SK-N-SH treated with all-trans-retinoic acid at 6 μM for 48 hours (cell line): ENCODE measurements at regions not wholly inside any gene's neighbourhood (a gene's known extent, or its start where the extent isn't known, plus 50 kb on each side); places are given as distances from the start of the nearest gene placed in this dataset.

Source experiments
- ARNTL ChIP-seq: fragments of 450-650 bp; formaldehyde crosslinking; IDR thresholded peaks from 2 replicates; pipeline ENCODE4 v1.5.0; 2020; ENCODE audit warnings: low read depth, mild to moderate bottlenecking, moderate library complexity, borderline replicate concordance
- BACH2 ChIP-seq: fragments of 250-450 bp; sonication (Bioruptor Pico); IDR thresholded peaks from 2 replicates; pipeline ENCODE4 v1.9.0; 2021; ENCODE audit warnings: mild to moderate bottlenecking, borderline replicate concordance
- CREB5 ChIP-seq: fragments of 250-450 bp; sonication (Bioruptor Pico); IDR thresholded peaks from 2 replicates; pipeline ENCODE4 v1.5.1; 2020; ENCODE audit warnings: low read depth, mild to moderate bottlenecking, moderate library complexity
- PPARA ChIP-seq: fragments of 250-450 bp; sonication (Bioruptor Pico); IDR thresholded peaks from 2 replicates; pipeline ENCODE4 v1.5.0; 2020; ENCODE audit warnings: mild to moderate bottlenecking, borderline replicate concordance

- TF ChIP-seq PPARA = no peak
- no peak for TF ChIP-seq BACH2 (CRISPR knock-in tag)
- no peak for TF ChIP-seq ARNTL (CRISPR knock-in tag)
- no peak for TF ChIP-seq CREB5 (CRISPR knock-in tag)
Measured at GRCh38 chr7:25928549-25929330, 223.3 kb upstream of the NFE2L3 start.
